IPS-15b (cell line): ENCODE measurements at regions not wholly inside any gene's neighbourhood (a gene's known extent, or its start where the extent isn't known, plus 50 kb on each side); places are given as distances from the start of the nearest gene placed in this dataset.

Experiments used
- H3K27me3 ChIP-seq: one replicate; pipeline ENCODE4 v1.6.1; 2013; ENCODE audit warnings: low read length; ENCODE audit not compliant: control insufficient read depth, insufficient read depth
- H3K36me3 ChIP-seq: one replicate; pipeline ENCODE4 v1.6.1; 2013; ENCODE audit warnings: low read length; ENCODE audit not compliant: control insufficient read depth, insufficient read depth
- H3K4me1 ChIP-seq: one replicate; pipeline ENCODE4 v1.6.1; 2013; ENCODE audit warnings: mild to moderate bottlenecking, low read length; ENCODE audit not compliant: control insufficient read depth, insufficient read depth
- H3K4me3 ChIP-seq: one replicate; pipeline ENCODE4 v1.5.1; 2013; ENCODE audit warnings: low read depth, low read length
- H3K9ac ChIP-seq: one replicate; pipeline ENCODE4 v1.6.1; 2013; ENCODE audit warnings: low read depth, mild to moderate bottlenecking, low read length
- H3K9me3 ChIP-seq: one replicate; pipeline ENCODE4 v1.6.1; 2013; ENCODE audit warnings: mild to moderate bottlenecking, low read length; ENCODE audit not compliant: control insufficient read depth, insufficient read depth

DNA sequence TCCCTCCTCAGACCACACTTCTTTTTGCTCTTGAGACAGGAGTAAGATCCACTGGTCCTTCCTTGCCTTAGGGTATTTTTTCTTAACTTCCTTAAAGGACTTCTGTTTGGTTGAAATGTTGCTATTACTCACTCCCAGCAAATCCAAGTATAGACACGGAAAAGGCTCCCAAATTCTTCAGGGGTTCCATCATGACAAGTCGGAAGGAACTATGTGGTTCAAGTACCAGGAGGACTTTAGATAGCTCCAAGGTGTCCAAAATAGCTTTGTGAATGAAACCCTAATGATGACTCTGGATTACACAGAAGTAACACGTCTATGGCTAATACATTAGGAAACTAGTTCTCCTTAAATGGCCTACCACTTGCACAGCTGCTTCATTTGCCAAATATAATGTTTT lies 238.7 kb downstream of the KCTD12 start:
- Histone ChIP-seq H3K4me3 (no peak overlapping the region), H3K9me3 (no peaks in the 10 kb centered on the region), H3K4me1 (no peaks in the 10 kb centered on the region), H3K36me3 (no peaks in the 10 kb centered on the region), H3K9ac (no peak overlapping the region), H3K27me3 (no peaks in the 10 kb centered on the region)

DNA sequence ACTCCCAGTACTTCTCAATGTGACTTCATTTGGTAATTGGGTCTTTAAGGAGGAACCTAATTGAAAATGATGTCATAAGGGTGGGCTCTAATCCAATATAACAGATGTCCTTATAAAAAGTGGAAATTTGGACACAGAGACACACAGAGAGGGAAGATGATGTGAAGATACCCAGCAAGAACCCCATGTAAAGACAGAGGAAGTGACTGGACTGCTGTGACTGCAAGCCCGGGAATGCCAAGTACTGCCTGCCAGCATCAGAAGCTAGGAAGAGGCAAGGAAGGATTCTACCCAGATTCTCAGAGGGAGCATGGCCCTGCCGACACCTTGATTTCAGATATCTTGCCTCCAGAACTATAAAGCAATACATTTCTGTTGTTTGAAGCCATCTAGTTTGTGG lies 239.3 kb downstream of the KCTD12 start:
- H3K27me3 ChIP-seq, result no peaks in the 10 kb centered on the region
- no peaks in the 10 kb centered on the region for H3K9me3 ChIP-seq
- no peaks in the 10 kb centered on the region for H3K4me1 ChIP-seq
- H3K9ac ChIP-seq, result no peak overlapping the region
- H3K36me3 ChIP-seq, result no peaks in the 10 kb centered on the region
- no peak overlapping the region for H3K4me3 ChIP-seq

DNA sequence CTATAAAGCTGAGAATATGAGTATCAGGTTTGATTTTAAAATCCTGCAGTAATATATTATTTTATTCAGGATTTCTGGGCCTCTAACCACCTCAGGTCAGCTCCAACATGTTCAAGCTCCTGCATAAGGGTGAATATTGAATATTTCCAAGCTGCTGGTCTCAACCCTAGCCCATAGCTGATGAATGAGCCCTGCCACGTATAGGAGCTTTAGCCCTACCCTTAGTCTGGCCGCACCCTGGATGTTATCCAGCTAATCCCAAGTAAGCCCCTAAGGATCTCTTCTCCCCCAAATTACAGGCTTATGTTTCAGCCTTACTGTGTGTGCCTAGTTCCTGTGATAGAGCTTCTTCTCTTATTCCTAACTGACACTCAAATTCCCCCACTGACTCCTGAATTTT lies 240.6 kb downstream of the KCTD12 start:
- Histone ChIP-seq H3K9ac (no peak overlapping the region), H3K4me3 (no peak overlapping the region), H3K4me1 (no peaks in the 10 kb centered on the region), H3K36me3 (no peaks in the 10 kb centered on the region), H3K9me3 (no peaks in the 10 kb centered on the region), H3K27me3 (no peaks in the 10 kb centered on the region)

DNA sequence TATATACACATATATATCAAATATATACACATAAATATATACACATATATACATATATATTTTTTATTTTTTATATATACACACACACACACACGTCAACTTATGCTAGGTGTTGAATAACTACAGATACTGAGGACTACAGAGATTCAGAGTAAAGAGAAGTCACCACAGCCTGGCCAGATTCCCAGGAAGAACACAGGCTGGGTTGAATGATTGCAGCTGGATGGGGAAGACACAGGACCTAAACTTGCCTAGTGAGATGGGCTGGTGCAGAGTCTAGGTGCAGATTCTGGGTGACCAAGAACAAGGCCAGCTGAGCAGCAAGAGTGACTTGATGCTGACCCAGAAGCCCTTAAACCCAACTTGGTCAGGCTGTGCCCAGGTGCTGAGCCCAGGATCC lies 241.3 kb downstream of the KCTD12 start:
- Histone ChIP-seq H3K9ac (no peak overlapping the region), H3K4me1 (no peaks in the 10 kb centered on the region), H3K27me3 (no peaks in the 10 kb centered on the region), H3K4me3 (no peak overlapping the region), H3K9me3 (no peaks in the 10 kb centered on the region), H3K36me3 (no peaks in the 10 kb centered on the region)

DNA sequence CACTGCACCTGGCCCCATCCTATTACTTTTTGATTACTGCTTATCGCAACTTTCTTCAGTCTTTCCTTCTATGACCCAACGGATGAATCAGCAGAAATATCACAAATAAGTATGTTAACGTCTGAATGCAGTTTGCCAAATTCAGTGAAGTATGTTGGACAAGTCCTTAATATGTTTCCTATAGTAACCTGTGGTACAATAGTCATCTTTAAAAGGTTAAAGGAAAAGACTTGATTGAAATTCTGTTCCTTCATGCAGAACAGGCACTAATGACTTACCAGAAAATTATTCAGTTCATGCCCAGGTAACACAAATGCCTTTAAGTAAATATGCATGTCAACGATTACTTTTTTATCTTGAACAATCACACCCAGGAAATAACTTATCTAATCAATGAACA lies 242.6 kb downstream of the KCTD12 start:
- H3K4me3 ChIP-seq, result no peak overlapping the region
- no peaks in the 10 kb centered on the region for H3K27me3 ChIP-seq
- H3K9me3 ChIP-seq, result no peaks in the 10 kb centered on the region
- no peaks in the 10 kb centered on the region for H3K36me3 ChIP-seq
- H3K9ac ChIP-seq, result no peak overlapping the region
- H3K4me1 ChIP-seq, result no peaks in the 10 kb centered on the region

DNA sequence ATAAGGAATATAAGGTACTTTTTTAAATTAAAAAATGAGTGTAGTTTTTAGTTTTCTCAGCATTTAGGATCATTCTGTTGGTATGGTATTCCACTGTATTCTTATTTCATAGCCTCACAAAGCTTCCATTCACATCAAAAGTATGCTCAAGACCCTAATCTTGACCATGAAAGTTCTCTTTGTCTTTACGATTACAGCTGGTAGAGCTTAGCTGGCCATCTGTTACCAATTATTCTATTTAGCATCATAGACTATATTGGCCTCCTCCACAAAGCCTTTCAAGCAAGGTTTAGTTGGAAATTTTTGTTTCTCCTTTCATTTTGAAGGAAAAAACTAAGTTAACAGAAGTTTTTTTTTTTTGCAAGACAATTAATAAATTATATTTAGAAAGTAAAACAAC lies 245.1 kb downstream of the KCTD12 start:
- H3K36me3 ChIP-seq, result no peaks in the 10 kb centered on the region
- no peak overlapping the region for H3K9ac ChIP-seq
- H3K27me3 ChIP-seq, result no peaks in the 10 kb centered on the region
- H3K4me3 ChIP-seq, result no peak overlapping the region
- no peaks in the 10 kb centered on the region for H3K9me3 ChIP-seq
- no peaks in the 10 kb centered on the region for H3K4me1 ChIP-seq

DNA sequence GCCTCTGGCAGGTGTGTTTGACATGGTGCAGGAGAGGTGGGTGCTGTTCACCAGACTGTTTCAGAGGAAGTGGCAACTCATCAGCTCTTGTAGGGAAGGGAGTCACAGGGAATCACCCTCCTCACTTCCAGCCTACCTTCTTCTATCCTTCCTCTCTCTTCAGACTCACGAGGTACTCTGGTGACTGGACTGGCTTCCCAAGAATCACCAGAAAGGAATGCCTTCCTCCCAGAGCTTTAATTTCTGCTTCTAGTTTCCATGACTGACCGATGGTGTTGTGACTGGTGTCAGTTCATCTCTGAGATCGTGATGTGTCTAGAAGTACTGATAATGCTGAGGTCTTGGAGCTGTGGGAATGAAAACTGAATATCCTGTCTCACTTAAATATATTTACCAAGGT lies 247.3 kb downstream of the KCTD12 start:
- Histone ChIP-seq H3K4me3 (no peak overlapping the region), H3K9ac (no peak overlapping the region), H3K9me3 (no peaks in the 10 kb centered on the region), H3K36me3 (no peaks in the 10 kb centered on the region), H3K27me3 (no peaks in the 10 kb centered on the region), H3K4me1 (no peaks in the 10 kb centered on the region)

DNA sequence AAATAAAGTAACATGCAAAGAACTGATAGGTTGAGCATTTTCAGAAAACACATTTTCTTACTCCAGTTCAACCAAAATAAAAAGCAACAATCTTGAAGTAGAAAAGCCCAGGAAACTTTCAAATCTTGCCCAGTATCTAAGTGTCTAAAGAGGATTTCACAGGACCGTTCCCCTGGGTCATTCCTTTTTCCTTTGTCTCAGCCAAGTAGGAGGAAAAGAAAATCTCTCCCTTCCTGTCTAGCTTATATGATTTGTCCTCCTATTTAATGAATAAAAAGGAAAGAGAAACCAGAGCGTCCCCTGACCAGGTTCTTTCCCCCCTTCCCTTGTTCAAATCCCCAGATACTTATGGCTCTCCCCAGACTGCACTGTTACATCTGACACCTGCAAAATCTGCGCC lies 248.0 kb downstream of the KCTD12 start:
- no peak overlapping the region for H3K4me3 ChIP-seq
- no peaks in the 10 kb centered on the region for H3K36me3 ChIP-seq
- no peak overlapping the region for H3K9ac ChIP-seq
- no peaks in the 10 kb centered on the region for H3K27me3 ChIP-seq
- no peaks in the 10 kb centered on the region for H3K4me1 ChIP-seq
- no peaks in the 10 kb centered on the region for H3K9me3 ChIP-seq

DNA sequence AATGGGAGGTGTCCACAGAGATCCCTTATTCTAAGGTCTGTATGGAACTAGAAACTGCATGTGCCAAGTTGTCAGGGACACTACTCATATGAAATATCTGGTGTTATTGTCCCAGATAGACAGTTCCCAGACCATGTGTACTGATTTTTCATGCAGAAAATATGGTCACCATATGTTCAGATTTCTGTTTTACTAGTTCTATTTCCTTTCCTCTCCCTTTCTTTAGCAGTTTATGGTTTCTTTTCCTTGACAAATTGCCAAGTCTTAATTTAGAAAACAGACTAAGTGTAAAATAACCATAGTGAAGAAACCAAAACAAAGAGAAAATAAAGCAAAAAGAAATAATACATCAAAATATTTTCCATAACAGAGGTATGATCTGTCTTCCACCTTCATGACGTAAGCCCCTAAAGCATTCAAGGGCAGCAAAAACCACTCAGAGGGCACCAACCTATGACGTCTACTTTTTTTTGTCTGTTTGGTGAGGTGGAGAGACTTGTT lies 248.5 kb downstream of the KCTD12 start:
- no peak overlapping the region for H3K9ac ChIP-seq
- H3K9me3 ChIP-seq, result no peaks in the 10 kb centered on the region
- H3K36me3 ChIP-seq, result no peaks in the 10 kb centered on the region
- no peaks in the 10 kb centered on the region for H3K4me1 ChIP-seq
- no peak overlapping the region for H3K4me3 ChIP-seq
- no peaks in the 10 kb centered on the region for H3K27me3 ChIP-seq

DNA sequence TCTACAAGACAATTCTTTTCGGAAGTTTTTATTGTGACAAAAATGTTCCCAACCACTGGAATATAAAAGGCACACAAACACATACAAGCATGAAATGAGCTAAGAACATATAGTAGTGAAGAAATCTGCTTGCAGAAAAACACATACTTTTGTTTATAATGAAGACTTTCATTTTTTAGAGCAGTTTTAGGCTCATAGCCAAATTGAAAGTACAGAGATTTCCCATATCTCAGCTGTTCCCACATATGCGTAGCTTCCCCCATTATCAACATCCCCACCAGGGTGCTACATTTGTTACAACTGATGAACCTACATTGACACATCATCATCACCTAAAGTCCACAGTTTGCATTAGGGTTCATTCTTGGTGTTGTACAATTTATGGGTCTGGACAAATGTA lies 249.4 kb downstream of the KCTD12 start:
- H3K27me3 ChIP-seq, result no peaks in the 10 kb centered on the region
- H3K36me3 ChIP-seq, result no peaks in the 10 kb centered on the region
- no peak overlapping the region for H3K4me3 ChIP-seq
- H3K9me3 ChIP-seq, result no peaks in the 10 kb centered on the region
- no peak overlapping the region for H3K9ac ChIP-seq
- no peaks in the 10 kb centered on the region for H3K4me1 ChIP-seq

DNA sequence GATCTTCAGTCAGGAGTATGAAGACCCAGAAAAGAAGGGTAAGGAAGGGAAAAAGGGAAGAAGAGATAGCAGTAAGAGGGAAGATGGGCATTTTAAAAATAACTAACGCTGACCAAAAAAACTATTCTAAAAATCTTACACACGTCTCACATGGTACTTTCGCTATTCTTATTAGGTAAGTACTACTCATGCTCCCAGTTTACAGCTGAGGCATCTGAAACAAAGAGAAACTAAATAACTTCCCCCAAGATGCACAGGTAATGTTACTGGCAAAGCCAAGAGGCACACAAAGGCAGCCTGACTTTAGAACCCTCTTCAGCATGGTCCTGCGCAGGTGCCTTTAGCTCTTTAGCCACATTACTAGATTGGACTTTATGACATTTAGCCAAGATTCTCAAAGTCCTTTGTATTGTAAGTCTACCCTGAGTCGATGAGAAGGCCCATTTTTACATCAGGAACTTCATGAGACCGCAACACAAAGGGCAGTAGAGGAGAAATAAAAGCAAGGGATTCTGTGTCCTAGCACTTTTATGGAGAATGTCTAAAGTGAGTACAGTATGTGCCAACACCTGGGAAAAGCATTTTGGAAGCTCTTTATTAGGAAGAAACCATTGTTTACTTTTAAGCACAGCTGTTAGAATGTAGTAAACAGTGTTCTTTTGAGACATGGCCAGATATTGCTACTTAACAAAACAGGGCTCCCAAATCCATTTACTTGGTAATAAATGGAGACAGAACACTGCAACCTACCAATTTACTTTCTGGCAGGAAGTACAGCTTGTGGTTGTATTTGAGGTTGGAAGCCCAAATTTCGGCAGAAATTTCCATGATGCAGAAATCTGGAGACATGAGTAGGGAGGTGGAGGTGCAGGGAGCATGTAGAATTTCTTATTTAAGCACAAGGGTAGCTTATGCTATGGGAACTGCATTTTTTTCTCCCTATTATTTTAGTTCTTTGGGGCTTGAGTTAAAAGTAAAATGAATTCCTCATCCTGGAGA lies 250.7 kb downstream of the KCTD12 start:
- H3K4me3 ChIP-seq, result no peak overlapping the region
- H3K9ac ChIP-seq, result no peak overlapping the region
- no peaks in the 10 kb centered on the region for H3K27me3 ChIP-seq
- no peaks in the 10 kb centered on the region for H3K36me3 ChIP-seq
- H3K9me3 ChIP-seq, result no peaks in the 10 kb centered on the region
- no peaks in the 10 kb centered on the region for H3K4me1 ChIP-seq

DNA sequence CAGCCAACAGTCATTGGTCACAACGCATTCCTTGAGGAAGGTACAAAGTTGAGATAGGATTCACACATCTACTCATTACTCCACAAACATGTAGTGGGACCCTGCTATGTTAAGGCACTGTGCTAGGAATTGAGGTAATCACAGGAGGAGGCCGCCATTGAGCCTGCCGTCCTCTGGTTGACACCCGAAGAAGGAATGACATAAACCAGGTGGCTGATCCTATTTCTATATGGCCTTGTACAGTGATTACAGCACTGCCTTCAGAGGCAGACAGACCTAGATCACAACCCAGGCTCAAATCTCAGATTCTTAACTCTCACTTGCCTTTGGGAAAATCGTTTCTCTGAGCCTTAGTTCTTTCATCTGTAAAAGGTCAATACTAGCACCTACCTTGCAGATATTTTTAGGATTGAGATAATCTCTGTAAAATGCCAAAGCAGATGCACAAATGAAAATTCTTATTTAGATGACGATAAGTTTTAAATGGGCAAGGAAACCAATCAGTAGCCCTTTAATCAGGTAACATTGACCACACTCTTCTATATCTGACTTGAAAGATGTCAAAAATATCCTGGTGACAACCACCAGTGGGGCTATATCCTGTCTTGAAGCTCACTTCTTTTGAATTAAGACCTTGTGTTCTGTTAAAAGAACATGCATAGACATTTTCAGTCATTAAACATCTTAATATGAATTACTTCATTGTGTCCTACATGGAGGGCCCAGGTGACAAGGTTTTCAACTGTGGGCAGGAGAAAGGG lies 251.6 kb downstream of the KCTD12 start:
- H3K9me3 ChIP-seq, result no peaks in the 10 kb centered on the region
- no peak overlapping the region for H3K9ac ChIP-seq
- no peaks in the 10 kb centered on the region for H3K27me3 ChIP-seq
- no peak overlapping the region for H3K4me3 ChIP-seq
- H3K36me3 ChIP-seq, result no peaks in the 10 kb centered on the region
- no peaks in the 10 kb centered on the region for H3K4me1 ChIP-seq
